GM20431 (cell line): ENCODE measurements at regions not wholly inside any gene's neighbourhood (a gene's known extent, or its start where the extent isn't known, plus 50 kb on each side); places are given as distances from the start of the nearest gene placed in this dataset.

Experiments used
- in situ Hi-C: fragments of 300-500 bp; cut with MseI, MboI; formaldehyde crosslinking; loops from one replicate; pipeline ENCODE4 v1.15.0; 2020; ENCODE audit warnings: low sequenced_read_pairs; ENCODE audit not compliant: unreplicated experiment

GRCh38 chr15:69973102-69973714 is 124.5 kb downstream of the TLE3 start:
- in situ Hi-C loops, result no loop called here

- in situ Hi-C loops, result no loop called here
These were observed 123.8 kb downstream of the TLE3 start for GRCh38 chr15:69973880-69974279.

GRCh38 chr15:69974321-69974720 is 123.4 kb downstream of the TLE3 start:
- in situ Hi-C loops, result no loop called here

- in situ Hi-C loops, result no loop called here
These were observed 121.2 kb downstream of the TLE3 start for GRCh38 chr15:69976366-69976994.

- in situ Hi-C loops, result no loop called here
These were observed 119.1 kb downstream of the TLE3 start for GRCh38 chr15:69978603-69979002.

GRCh38 chr15:69979262-69979661 is 118.5 kb downstream of the TLE3 start:
- in situ Hi-C loops, result no loop called here

- in situ Hi-C loops, result no loop called here
These were observed 117.9 kb downstream of the TLE3 start for GRCh38 chr15:69979783-69980182.

GRCh38 chr15:69980341-69981059 is 117.2 kb downstream of the TLE3 start:
- in situ Hi-C loops, result no loop called here

- in situ Hi-C loops, result no loop called here
These were observed 115.7 kb downstream of the TLE3 start for GRCh38 chr15:69982037-69982436.

- in situ Hi-C loops, result no loop called here
These were observed 113.9 kb downstream of the TLE3 start for GRCh38 chr15:69983696-69984265.

GRCh38 chr15:69987492-69988489 is 109.9 kb downstream of the TLE3 start:
- in situ Hi-C loops, result no loop called here

- in situ Hi-C loops, result no loop called here
These were observed 109.0 kb downstream of the TLE3 start for GRCh38 chr15:69988541-69989225.

GRCh38 chr15:69990566-69991421 is 106.9 kb downstream of the TLE3 start:
- in situ Hi-C loops, result no loop called here

- in situ Hi-C loops, result no loop called here
These were observed 106.2 kb downstream of the TLE3 start for GRCh38 chr15:69991551-69991980.

GRCh38 chr15:69992348-69992747 is 105.4 kb downstream of the TLE3 start:
- in situ Hi-C loops, result no loop called here

GRCh38 chr15:69994429-69995205 is 103.1 kb downstream of the TLE3 start:
- in situ Hi-C loops, result no loop called here

- in situ Hi-C loops, result no loop called here
These were observed 101.2 kb downstream of the TLE3 start for GRCh38 chr15:69996321-69997160.
